ENCODE measurements at regions not wholly inside any gene's neighbourhood (a gene's known extent, or its start where the extent isn't known, plus 50 kb on each side); places are given as distances from the start of the nearest gene placed in this dataset.
A peak's percentile ranks its signal among the peaks of the same experiment; 100 is the strongest.

DNA sequence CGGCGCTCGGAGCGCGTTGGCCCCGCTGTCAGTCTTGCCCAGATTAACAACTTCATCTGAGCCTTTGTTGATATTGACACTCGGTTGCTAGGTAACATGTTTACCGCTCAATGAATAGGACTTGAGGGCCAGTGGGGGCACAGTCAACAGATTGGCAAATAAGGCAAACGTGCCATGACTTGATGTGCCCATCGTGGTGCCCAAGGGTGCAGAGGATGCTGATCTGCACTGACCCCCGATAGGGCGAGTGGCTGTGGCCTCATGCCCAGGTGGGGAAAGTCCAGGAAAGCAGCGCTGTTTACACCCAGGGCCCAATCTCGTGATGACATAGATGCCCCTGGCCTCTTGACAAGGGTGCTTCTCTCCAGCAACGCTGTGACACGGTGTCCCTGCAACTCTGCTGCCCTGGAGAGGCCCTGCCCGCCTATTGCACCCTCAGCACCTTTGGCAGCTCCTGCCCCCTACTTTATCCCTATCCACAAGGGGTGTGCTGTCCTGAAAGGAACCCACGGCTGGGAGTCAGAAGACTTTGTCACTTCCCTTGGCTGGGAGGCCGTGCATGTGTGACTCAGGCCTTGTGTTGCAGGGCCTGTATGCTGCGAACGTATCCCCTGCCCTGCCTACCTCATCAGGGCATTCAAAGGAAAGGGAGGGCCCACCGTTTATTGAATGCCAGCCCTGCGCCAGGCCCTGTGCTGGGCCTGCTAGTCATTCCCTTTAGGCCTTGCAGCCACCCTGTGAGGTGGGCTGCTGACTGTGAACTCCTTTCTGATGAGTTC, 158.0 kb downstream of the INHBB start:
- no peak for DNase-seq
- no peak for ATAC-seq

GRCh38 chr2:120504936-120505705, 159.2 kb downstream of the INHBB start:
- H3K9me3 ChIP-seq: no peaks in the 10 kb centered on the region
- intact Hi-C loops (cut with DNase I): no loop called here
- ATAC-seq: no peak
- no peaks in the 10 kb centered on the region for H3K4me1 ChIP-seq
- H3K27me3 ChIP-seq (ENCODE audit: low read depth): no peaks in the 10 kb centered on the region
- no peak overlapping the region for H3K27ac ChIP-seq
- TF ChIP-seq, protein P1, sequence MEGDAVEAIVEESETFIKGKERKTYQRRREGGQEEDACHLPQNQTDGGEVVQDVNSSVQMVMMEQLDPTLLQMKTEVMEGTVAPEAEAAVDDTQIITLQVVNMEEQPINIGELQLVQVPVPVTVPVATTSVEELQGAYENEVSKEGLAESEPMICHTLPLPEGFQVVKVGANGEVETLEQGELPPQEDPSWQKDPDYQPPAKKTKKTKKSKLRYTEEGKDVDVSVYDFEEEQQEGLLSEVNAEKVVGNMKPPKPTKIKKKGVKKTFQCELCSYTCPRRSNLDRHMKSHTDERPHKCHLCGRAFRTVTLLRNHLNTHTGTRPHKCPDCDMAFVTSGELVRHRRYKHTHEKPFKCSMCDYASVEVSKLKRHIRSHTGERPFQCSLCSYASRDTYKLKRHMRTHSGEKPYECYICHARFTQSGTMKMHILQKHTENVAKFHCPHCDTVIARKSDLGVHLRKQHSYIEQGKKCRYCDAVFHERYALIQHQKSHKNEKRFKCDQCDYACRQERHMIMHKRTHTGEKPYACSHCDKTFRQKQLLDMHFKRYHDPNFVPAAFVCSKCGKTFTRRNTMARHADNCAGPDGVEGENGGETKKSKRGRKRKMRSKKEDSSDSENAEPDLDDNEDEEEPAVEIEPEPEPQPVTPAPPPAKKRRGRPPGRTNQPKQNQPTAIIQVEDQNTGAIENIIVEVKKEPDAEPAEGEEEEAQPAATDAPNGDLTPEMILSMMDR (IDR thresholded peaks at IDR 0.05): no peak
- DNase-seq: no peak
- H3K36me3 ChIP-seq: no peaks in the 10 kb centered on the region
- H3K4me3 ChIP-seq: no peak overlapping the region

More for the DNA sequence above, 158.0 kb downstream of the INHBB start:
- intact Hi-C loops (cut with DNase I): no loop called here
- H3K4me1 ChIP-seq: no peaks in the 10 kb centered on the region
- TF ChIP-seq, protein P1 (IDR thresholded peaks at IDR 0.05): no peak
- no peaks in the 10 kb centered on the region for H3K36me3 ChIP-seq
- H3K9me3 ChIP-seq: no peaks in the 10 kb centered on the region
- H3K27me3 ChIP-seq (ENCODE audit: low read depth): no peaks in the 10 kb centered on the region
- no peak overlapping the region for H3K27ac ChIP-seq
- no peak overlapping the region for H3K4me3 ChIP-seq

- H3K9me3 ChIP-seq: no peaks in the 10 kb centered on the region
- TF ChIP-seq, protein P1 (IDR thresholded peaks at IDR 0.05): no peak
- no peak overlapping the region for H3K4me3 ChIP-seq
- H3K4me1 ChIP-seq: no peaks in the 10 kb centered on the region
- H3K27ac ChIP-seq: no peak overlapping the region
- H3K27me3 ChIP-seq (ENCODE audit: low read depth): no peaks in the 10 kb centered on the region
- H3K36me3 ChIP-seq: no peaks in the 10 kb centered on the region
- DNase-seq: no peak
- intact Hi-C loops (cut with DNase I): no loop called here
- peak in 1 of 2 donors; percentile 11 for ATAC-seq
Observed at GRCh38 chr2:120508567-120509041, 162.7 kb downstream of the INHBB start.

- DNase-seq: no peak
- ATAC-seq: peak; percentile 13 to 42
- H3K36me3 ChIP-seq: no peaks in the 10 kb centered on the region
- H3K4me1 ChIP-seq: no peaks in the 10 kb centered on the region
- H3K27me3 ChIP-seq (ENCODE audit: low read depth): no peaks in the 10 kb centered on the region
- H3K27ac ChIP-seq: no peak overlapping the region
- H3K4me3 ChIP-seq: no peak overlapping the region
- H3K9me3 ChIP-seq: no peaks in the 10 kb centered on the region
- TF ChIP-seq, protein P1 (IDR thresholded peaks at IDR 0.05): no peak
- intact Hi-C loops (cut with DNase I): no loop called here
Observed at GRCh38 chr2:120509213-120509815, 163.4 kb downstream of the INHBB start.

DNA sequence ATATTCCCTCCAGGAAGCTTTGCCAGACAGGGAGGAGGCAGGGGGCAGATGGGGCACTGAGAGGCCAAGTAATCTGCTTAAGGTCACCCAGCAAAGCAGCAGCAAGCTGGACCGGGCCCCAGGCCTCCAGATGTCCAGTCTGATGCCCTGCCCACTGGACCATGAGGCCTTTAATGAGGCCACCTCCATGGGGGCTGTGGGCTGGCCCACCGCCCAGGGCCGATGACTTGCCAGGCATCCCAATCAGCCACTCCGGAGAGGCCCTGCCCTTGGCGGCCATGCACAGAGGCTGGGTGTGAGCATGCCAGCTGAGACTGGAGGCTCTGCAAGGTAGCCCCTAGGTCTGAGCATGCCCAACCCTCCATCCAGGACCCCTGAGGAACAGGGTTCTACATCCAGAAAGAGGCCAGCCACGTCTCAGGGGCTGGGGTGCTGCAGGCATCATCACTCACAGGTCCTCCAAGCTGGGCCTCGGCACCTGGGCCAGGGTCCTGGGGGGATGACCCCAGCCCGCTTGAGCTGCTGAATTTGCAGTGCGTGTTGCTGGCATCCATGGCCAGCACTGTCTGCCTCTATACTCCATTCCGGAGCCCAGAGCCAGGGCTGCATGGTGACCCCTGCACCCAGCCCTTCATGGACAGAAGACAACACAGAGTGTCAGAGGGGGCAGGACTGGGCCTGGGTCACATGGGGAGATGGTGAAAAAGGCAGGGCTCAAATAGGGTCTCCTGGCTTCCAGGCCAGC, 164.2 kb downstream of the INHBB start:
- Histone ChIP-seq H3K4me1 (no peaks in the 10 kb centered on the region), H3K9me3 (no peaks in the 10 kb centered on the region), H3K27me3 (ENCODE audit: low read depth) (no peaks in the 10 kb centered on the region), H3K4me3 (no peak overlapping the region), H3K36me3 (no peaks in the 10 kb centered on the region), H3K27ac (no peak overlapping the region)
- DNase-seq: no peak
- TF ChIP-seq, protein P1 (IDR thresholded peaks at IDR 0.05): no peak
- intact Hi-C loops (cut with DNase I): no loop called here
- no peak for ATAC-seq
